ENCODE measurements at regions not wholly inside any gene's neighbourhood (a gene's known extent, or its start where the extent isn't known, plus 50 kb on each side); places are given as distances from the start of the nearest gene placed in this dataset.
A peak's percentile ranks its signal among the peaks of the same experiment; 100 is the strongest.

GRCh38 chr2:200042944-200043343, 87.6 kb downstream of the MAIP1 start:
- CTCF ChIA-PET: interaction anchor here (0.6 to 1.3 kb wide), 2 partner anchors 63 to 663 kb away, joined by 4 to 6 read pairs; no protein-coding TSS in a partner anchor
- DNase-seq (ENCODE audit: low read depth, low spot score): no peak
- POLR2A ChIA-PET: interaction anchor here (0.8 kb wide), 1 partner anchor 400 kb away, joined by 3 read pairs; no protein-coding TSS in a partner anchor
- H3K27ac ChIP-seq (ENCODE audit: low read depth, low read length): peak overlapping the region; percentile 73
- TF ChIP-seq CTCF (IDR thresholded peaks at IDR 0.05; ENCODE audit: low read depth, low read length): no peak
- H3K27me3 ChIP-seq (ENCODE audit: control insufficient read depth, insufficient read depth, low read length): no peaks in the 10 kb centered on the region
- H3K9me3 ChIP-seq (ENCODE audit: control insufficient read depth, insufficient read depth, low read length): peaks cover 8% of the 10 kb centered on the region
- no peak overlapping the region for H3K4me3 ChIP-seq (ENCODE audit: low read depth, low read length)

GRCh38 chr2:200044453-200044852, 89.1 kb downstream of the MAIP1 start:
- DNase-seq (ENCODE audit: low read depth, low spot score): no peak
- TF ChIP-seq CTCF (IDR thresholded peaks at IDR 0.05; ENCODE audit: low read depth, low read length): no peak
- ChIA-PET POLR2A (no interaction called here), CTCF (interaction anchor here (0.6 kb wide), 1 partner anchor 14 kb away, joined by 5 read pairs; no protein-coding TSS in a partner anchor)
- Histone ChIP-seq H3K9me3 (ENCODE audit: control insufficient read depth, insufficient read depth, low read length) (peaks cover 8% of the 10 kb centered on the region), H3K27me3 (ENCODE audit: control insufficient read depth, insufficient read depth, low read length) (no peaks in the 10 kb centered on the region), H3K4me3 (ENCODE audit: low read depth, low read length) (no peak overlapping the region), H3K27ac (ENCODE audit: low read depth, low read length) (no peak overlapping the region)

- DNase-seq (ENCODE audit: low read depth, low spot score): no peak
- no peak overlapping the region for H3K27ac ChIP-seq (ENCODE audit: low read depth, low read length)
- no peak overlapping the region for H3K4me3 ChIP-seq (ENCODE audit: low read depth, low read length)
- POLR2A ChIA-PET: no interaction called here
- peaks cover 8% of the 10 kb centered on the region for H3K9me3 ChIP-seq (ENCODE audit: control insufficient read depth, insufficient read depth, low read length)
- CTCF ChIA-PET: no interaction called here
- TF ChIP-seq CTCF (IDR thresholded peaks at IDR 0.05; ENCODE audit: low read depth, low read length): no peak
- H3K27me3 ChIP-seq (ENCODE audit: control insufficient read depth, insufficient read depth, low read length): no peaks in the 10 kb centered on the region
Observed at GRCh38 chr2:200048421-200048820, 93.0 kb downstream of the MAIP1 start.

- POLR2A ChIA-PET: no interaction called here
- Histone ChIP-seq H3K4me3 (ENCODE audit: low read depth, low read length) (no peak overlapping the region), H3K27me3 (ENCODE audit: control insufficient read depth, insufficient read depth, low read length) (no peaks in the 10 kb centered on the region), H3K9me3 (ENCODE audit: control insufficient read depth, insufficient read depth, low read length) (peaks cover 8% of the 10 kb centered on the region), H3K27ac (ENCODE audit: low read depth, low read length) (no peak overlapping the region)
- no peak for TF ChIP-seq CTCF (IDR thresholded peaks at IDR 0.05; ENCODE audit: low read depth, low read length)
- DNase-seq (ENCODE audit: low read depth, low spot score): no peak
- CTCF ChIA-PET: no interaction called here
Observed at GRCh38 chr2:200049086-200049485, 93.7 kb downstream of the MAIP1 start.

- ChIA-PET POLR2A (no interaction called here), CTCF (interaction anchor here (0.5 to 1.2 kb wide), 2 partner anchors 66 to 231 kb away, joined by 3 to 5 read pairs; no protein-coding TSS in a partner anchor)
- DNase-seq (ENCODE audit: low read depth, low spot score): no peak
- Histone ChIP-seq H3K27ac (ENCODE audit: low read depth, low read length) (no peak overlapping the region), H3K9me3 (ENCODE audit: control insufficient read depth, insufficient read depth, low read length) (no peaks in the 10 kb centered on the region; the same call in 1 of the 2 replicates), H3K4me3 (ENCODE audit: low read depth, low read length) (no peak overlapping the region), H3K27me3 (ENCODE audit: control insufficient read depth, insufficient read depth, low read length) (no peaks in the 10 kb centered on the region)
- no peak for TF ChIP-seq CTCF (IDR thresholded peaks at IDR 0.05; ENCODE audit: low read depth, low read length)
Observed at GRCh38 chr2:200050921-200051610, 95.7 kb downstream of the MAIP1 start.

Measured in AG04450 (cell line).